ENCODE measurements at regions not wholly inside any gene's neighbourhood (a gene's known extent, or its start where the extent isn't known, plus 50 kb on each side); places are given as distances from the start of the nearest gene placed in this dataset.

- Histone ChIP-seq H3K27ac (ENCODE audit: low read length) (no peak overlapping the region), H3K4me3 (ENCODE audit: low read depth in 1 of 2, low read length in 2 of 2) (no peak overlapping the region), H2AFZ (ENCODE audit: low read depth, low read length) (no peak overlapping the region), H3K4me1 (ENCODE audit: insufficient read depth, low read length) (no peaks in the 10 kb centered on the region), H3K79me2 (ENCODE audit: insufficient read depth, low read length) (no peaks in the 10 kb centered on the region), H3K36me3 (ENCODE audit: insufficient read depth, low read length) (no peaks in the 10 kb centered on the region), H3K27me3 (ENCODE audit: insufficient read depth, low read length, poor library complexity) (no peaks in the 10 kb centered on the region), H3K4me2 (ENCODE audit: insufficient read depth, low read length) (no peak overlapping the region), H3K9ac (ENCODE audit: low read depth, low read length) (no peak overlapping the region), H3K9me3 (ENCODE audit: insufficient read depth, low read length, severe bottlenecking) (no peaks in the 10 kb centered on the region), H4K20me1 (ENCODE audit: insufficient read depth, low read length) (no peaks in the 10 kb centered on the region)
- TF ChIP-seq CTCF (IDR thresholded peaks at IDR 0.05; ENCODE audit: borderline replicate concordance, extremely low read depth, low read length, poor library complexity, severe bottlenecking) (no peak), EZH2 (IDR thresholded peaks at IDR 0.05; ENCODE audit: borderline replicate concordance, low read depth, low read length, severe bottlenecking) (no peak)
- no peak for DNase-seq
- no peak for ATAC-seq (ENCODE audit: insufficient read depth, low read depth)
Observed at GRCh38 chr10:21398563-21399231, 126.8 kb downstream of the SKIDA1 start.

GRCh38 chr10:21396889-21397288 is 128.6 kb downstream of the SKIDA1 start:
- ATAC-seq (ENCODE audit: insufficient read depth, low read depth) (no peak), DNase-seq (no peak)

GRCh38 chr10:21393931-21394330 is 131.6 kb downstream of the SKIDA1 start:
- no peak overlapping the region for H3K4me3 ChIP-seq (ENCODE audit: low read depth in 1 of 2, low read length in 2 of 2)
- no peak for TF ChIP-seq CTCF (IDR thresholded peaks at IDR 0.05; ENCODE audit: borderline replicate concordance, extremely low read depth, low read length, poor library complexity, severe bottlenecking)
- no peak for TF ChIP-seq EZH2 (IDR thresholded peaks at IDR 0.05; ENCODE audit: borderline replicate concordance, low read depth, low read length, severe bottlenecking)
- H2AFZ ChIP-seq (ENCODE audit: low read depth, low read length): no peak overlapping the region
- H3K9ac ChIP-seq (ENCODE audit: low read depth, low read length): no peak overlapping the region
- H3K27ac ChIP-seq (ENCODE audit: low read length): no peak overlapping the region
- no peaks in the 10 kb centered on the region for H3K79me2 ChIP-seq (ENCODE audit: insufficient read depth, low read length)
- no peaks in the 10 kb centered on the region for H3K27me3 ChIP-seq (ENCODE audit: insufficient read depth, low read length, poor library complexity)
- ATAC-seq (ENCODE audit: insufficient read depth, low read depth): no peak
- H3K4me1 ChIP-seq (ENCODE audit: insufficient read depth, low read length): no peaks in the 10 kb centered on the region
- H3K4me2 ChIP-seq (ENCODE audit: insufficient read depth, low read length): no peak overlapping the region
- no peaks in the 10 kb centered on the region for H4K20me1 ChIP-seq (ENCODE audit: insufficient read depth, low read length)
- no peaks in the 10 kb centered on the region for H3K36me3 ChIP-seq (ENCODE audit: insufficient read depth, low read length)
- DNase-seq: no peak
- H3K9me3 ChIP-seq (ENCODE audit: insufficient read depth, low read length, severe bottlenecking): no peaks in the 10 kb centered on the region

More at GRCh38 chr10:21396889-21397288, 128.6 kb downstream of the SKIDA1 start:
- Histone ChIP-seq H3K4me3 (ENCODE audit: low read depth in 1 of 2, low read length in 2 of 2) (no peak overlapping the region), H3K36me3 (ENCODE audit: insufficient read depth, low read length) (no peaks in the 10 kb centered on the region), H3K27ac (ENCODE audit: low read length) (no peak overlapping the region), H3K9me3 (ENCODE audit: insufficient read depth, low read length, severe bottlenecking) (no peaks in the 10 kb centered on the region), H3K79me2 (ENCODE audit: insufficient read depth, low read length) (no peaks in the 10 kb centered on the region), H4K20me1 (ENCODE audit: insufficient read depth, low read length) (no peaks in the 10 kb centered on the region), H2AFZ (ENCODE audit: low read depth, low read length) (no peak overlapping the region), H3K27me3 (ENCODE audit: insufficient read depth, low read length, poor library complexity) (no peaks in the 10 kb centered on the region), H3K4me2 (ENCODE audit: insufficient read depth, low read length) (no peak overlapping the region), H3K9ac (ENCODE audit: low read depth, low read length) (no peak overlapping the region), H3K4me1 (ENCODE audit: insufficient read depth, low read length) (no peaks in the 10 kb centered on the region)
- TF ChIP-seq EZH2 (IDR thresholded peaks at IDR 0.05; ENCODE audit: borderline replicate concordance, low read depth, low read length, severe bottlenecking) (no peak), CTCF (IDR thresholded peaks at IDR 0.05; ENCODE audit: borderline replicate concordance, extremely low read depth, low read length, poor library complexity, severe bottlenecking) (no peak)

Data from DND-41 (cell line).